ENCODE measurements at regions not wholly inside any gene's neighbourhood (a gene's known extent, or its start where the extent isn't known, plus 50 kb on each side); places are given as distances from the start of the nearest gene placed in this dataset.

- TF ChIP-seq CTCF (IDR thresholded peaks at IDR 0.05; ENCODE audit: borderline replicate concordance, extremely low read depth, low read length, poor library complexity, severe bottlenecking) (no peak), EZH2 (IDR thresholded peaks at IDR 0.05; ENCODE audit: borderline replicate concordance, low read depth, low read length, severe bottlenecking) (no peak)
These were observed 244.9 kb upstream of the NEBL start for GRCh38 chr10:21141946-21142492.

Data from DND-41 (cell line).